GM19043 (cell line): ENCODE measurements at regions not wholly inside any gene's neighbourhood (a gene's known extent, or its start where the extent isn't known, plus 50 kb on each side); places are given as distances from the start of the nearest gene placed in this dataset.
A peak's percentile ranks its signal among the peaks of the same experiment; 100 is the strongest.
"Not testable (repeated sequence)": the region's sequence is repeated elsewhere in the genome, so short reads cannot be mapped to it uniquely, and the experiment has no call there.

Experiments
- ATAC-seq: cut with Tn5 transposase; IDR thresholded peaks from one replicate; pipeline ENCODE4 v1.9.1; 2021; ENCODE audit warnings: low read depth; ENCODE audit not compliant: unreplicated experiment

DNA sequence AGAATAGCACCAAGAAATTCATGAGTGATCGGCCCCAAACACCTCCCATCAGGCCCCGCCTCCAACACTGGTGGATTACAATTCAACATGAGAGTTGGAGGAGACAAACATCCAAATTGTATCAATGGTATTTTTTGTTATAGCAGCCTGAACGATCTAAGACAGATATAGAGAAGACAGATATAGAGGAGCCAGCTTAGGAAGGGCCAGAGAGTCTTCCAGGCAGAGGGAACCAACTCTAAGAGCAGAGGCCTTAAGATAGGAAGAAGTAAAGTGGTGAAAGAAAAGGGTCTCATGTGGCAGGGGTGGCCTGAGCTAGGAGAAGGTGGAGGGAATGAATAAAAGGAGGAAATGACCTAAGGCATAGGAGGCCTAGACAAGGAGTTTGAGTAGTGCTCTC is 158.8 kb upstream of the TBL1XR1 start:
- no peak for ATAC-seq

- no peak for ATAC-seq
Observed at GRCh38 chr3:177356952-177357351, 159.7 kb upstream of the TBL1XR1 start.

GRCh38 chr3:177357352-177358090 is 160.2 kb upstream of the TBL1XR1 start:
- no peak for ATAC-seq

- peak; percentile 33 for ATAC-seq
Observed at GRCh38 chr3:177358091-177358976, 161.1 kb upstream of the TBL1XR1 start.

DNA sequence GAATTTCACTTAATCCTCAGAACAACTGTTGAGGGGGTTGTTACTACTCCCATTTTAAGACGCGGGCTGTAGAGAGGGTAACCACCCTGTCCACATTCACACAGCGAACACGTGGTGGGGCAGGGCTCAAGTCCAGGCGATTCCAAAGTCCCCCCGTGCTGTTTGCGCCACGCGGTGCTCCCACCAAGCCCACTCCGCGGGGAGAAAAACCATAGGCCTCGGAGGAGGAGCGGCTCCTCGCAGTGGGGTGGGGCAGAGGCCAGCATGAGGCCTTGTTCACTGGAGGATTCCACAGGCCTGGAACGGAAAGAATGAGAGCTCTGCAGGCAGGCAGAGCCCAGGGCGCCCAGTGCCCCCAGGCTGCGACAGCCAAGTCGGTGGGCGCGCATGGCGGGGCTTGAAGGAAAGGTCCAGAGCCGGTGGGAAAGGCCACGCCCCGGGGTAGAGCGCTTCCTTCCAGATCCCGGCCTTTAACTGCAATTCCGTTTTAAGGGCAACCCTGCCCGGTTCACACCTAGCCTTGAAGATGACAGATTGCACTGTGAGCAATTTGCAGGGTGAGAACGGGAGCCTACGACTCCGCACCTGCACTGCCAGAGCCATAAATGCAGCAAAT is 161.8 kb upstream of the TBL1XR1 start:
- ATAC-seq = peak; percentile 4

GRCh38 chr3:177359593-177360357 is 162.5 kb upstream of the TBL1XR1 start:
- peak; percentile 72 for ATAC-seq

GRCh38 chr3:177361081-177361938 is 164.0 kb upstream of the TBL1XR1 start:
- no peak for ATAC-seq

DNA sequence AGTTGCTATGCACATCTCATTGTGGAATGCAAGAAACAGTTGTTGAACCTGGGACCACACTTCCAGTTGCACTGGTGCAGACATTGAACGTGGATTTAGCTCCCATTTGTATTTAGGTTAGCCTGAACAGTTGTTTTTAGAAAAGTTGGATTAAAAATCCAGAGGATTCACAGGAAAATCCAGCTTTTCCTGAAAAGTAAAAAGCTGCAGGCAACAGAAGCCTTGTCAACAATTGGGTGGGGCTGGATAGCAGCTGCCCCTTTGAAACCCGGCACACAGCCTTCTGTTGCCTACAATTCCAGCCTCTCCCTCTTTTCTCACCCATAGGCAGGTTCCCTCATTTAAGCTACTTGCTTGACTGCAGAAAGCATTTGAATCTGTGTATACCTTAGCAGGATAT is 165.3 kb upstream of the TBL1XR1 start:
- no peak for ATAC-seq

- ATAC-seq = no peak
Observed at GRCh38 chr3:177364236-177364635, 167.0 kb upstream of the TBL1XR1 start.

DNA sequence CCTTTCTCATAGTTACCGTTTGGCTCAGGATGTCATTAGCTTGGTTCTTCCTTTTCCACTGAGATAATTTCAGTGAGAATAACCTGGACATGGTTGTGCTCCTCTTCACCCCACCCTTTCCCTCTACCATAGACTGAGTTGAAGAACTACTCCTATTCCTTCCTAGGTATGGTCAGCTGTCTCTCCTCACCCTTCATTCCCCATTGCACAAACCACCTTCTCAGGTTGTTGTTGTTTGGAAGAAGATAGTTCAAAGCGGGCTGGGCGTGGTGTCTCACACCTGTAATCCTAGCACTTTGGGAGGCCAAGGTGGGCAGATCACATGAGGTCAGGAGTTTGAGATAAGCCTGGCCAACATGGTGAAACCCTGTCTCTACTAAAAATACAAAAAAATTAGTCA is 168.0 kb upstream of the TBL1XR1 start:
- not testable (repeated sequence) for ATAC-seq

DNA sequence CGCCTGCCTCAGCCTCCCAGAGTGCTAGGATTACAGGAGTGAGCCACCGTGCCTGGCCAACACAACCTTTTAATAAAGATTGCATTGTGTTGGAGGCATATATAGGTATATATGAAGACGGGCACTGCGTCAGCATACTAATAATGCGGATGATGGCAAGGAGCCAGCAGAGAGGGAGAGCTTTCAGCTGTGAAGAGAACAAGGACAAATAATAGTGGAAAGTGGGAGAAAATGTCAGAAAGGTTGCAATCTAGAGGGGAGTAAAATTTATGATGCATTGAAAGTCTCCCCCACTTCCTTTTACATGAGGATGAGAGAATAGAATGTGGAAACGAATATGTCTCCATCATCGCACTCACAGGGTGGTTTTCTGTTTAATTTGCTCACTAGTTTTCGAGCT is 170.5 kb upstream of the TBL1XR1 start:
- no peak for ATAC-seq

- ATAC-seq = no peak
Observed at GRCh38 chr3:177370246-177370822, 173.1 kb upstream of the TBL1XR1 start.

GRCh38 chr3:177371146-177371545 is 173.9 kb upstream of the TBL1XR1 start:
- ATAC-seq = no peak

DNA sequence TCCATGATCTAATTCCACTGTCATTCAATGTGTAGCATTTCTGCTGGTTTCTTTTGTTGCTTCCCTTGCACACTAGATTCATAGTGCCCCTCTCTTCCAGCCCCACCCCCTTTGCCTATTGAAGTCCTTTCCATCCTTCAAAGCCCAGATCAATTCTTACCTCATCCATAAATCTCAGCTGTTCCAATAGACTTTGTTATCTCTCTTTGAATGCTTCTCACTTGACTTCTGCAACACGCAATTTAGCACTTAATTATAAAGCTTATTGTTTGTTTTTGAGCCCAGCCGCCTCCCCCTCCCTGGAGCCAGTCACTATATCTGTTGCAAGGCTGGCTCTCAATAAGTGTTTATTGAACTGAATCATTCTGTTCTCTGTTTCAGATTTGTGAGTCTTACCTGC is 174.6 kb upstream of the TBL1XR1 start:
- no peak for ATAC-seq

DNA sequence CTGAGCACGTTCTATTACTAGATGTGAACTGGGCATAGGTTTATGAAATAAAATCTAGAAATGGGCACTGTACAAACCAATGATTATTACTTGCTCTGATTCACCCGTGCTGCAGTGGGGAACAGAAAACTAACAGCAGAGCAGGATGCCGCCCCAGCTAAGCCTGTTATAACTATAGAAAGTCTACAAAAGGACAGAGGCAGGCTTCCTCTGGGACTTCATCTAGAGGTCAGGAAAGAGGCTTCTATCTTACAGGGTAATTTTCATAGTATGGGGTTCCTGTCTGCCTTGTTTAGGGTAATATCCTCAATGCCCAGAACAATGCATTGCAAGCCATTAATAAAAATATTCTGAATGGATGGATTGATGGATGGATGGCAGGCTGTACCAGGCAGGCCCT is 177.0 kb upstream of the TBL1XR1 start:
- ATAC-seq = no peak

- ATAC-seq = no peak
Observed at GRCh38 chr3:177375316-177375715, 178.0 kb upstream of the TBL1XR1 start.

GRCh38 chr3:177377166-177377565 is 179.9 kb upstream of the TBL1XR1 start:
- ATAC-seq = no peak

- ATAC-seq = no peak
Observed at GRCh38 chr3:177378168-177378567, 180.9 kb upstream of the TBL1XR1 start.

DNA sequence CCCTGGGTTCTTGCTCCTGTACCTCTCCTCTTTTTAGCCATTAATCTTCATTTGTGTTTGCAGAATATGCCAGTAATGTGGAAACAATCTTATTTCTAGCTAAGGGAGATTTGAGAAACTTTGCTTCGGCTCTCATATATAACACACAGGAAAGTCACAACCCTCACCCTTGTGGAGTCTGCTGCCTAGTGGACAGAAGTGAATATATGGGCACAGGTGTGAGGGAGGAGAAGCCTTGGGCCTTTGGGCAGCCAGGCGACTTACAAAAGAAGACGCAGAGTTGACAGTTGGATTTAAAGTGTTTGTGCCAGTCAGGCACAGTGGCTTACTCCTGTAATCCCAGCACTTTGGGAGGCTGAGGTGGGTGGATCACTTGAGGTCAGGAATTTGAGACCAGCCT is 181.8 kb upstream of the TBL1XR1 start:
- no peak for ATAC-seq
